ENCODE measurements at regions not wholly inside any gene's neighbourhood (a gene's known extent, or its start where the extent isn't known, plus 50 kb on each side); places are given as distances from the start of the nearest gene placed in this dataset.

DNA sequence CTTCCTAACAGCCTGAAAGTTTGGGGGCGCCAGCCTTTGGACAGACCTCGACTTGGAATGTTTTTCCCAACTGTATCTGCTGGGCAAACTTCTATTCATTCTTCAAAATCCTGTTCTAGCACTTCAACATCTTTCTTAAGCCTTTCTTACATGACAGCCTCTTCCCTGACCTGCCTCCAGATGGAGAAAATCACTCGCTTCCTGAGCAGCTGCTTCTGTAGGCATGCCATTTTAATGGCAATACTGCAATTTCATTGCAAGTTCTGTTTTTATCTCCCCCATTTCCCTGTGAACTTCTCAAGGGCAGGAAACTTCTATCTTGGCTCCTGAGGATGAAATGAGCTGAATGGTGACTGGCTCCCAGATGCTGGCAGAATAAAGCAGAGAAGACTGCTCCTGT, 128.8 kb upstream of the ASIC2 start:
- Histone ChIP-seq H3K4me1 (replicated peaks in 1 of 2) (no peaks in the 10 kb centered on the region), H3K4me3 (no peak overlapping the region), H3K9me3 (replicated peaks in 1 of 3) (no peaks in the 10 kb centered on the region), H3K27me3 (no peaks in the 10 kb centered on the region), H3K27ac (no peak overlapping the region), H3K36me3 (replicated peaks in 1 of 2) (no peaks in the 10 kb centered on the region)
- intact Hi-C loops (cut with DNase I) = no loop called here
- WGBS, 4 donors = 58 to 72% (median 62%) methylated on average over 3 of the region's 3 CpGs
- TF ChIP-seq, protein P1, sequence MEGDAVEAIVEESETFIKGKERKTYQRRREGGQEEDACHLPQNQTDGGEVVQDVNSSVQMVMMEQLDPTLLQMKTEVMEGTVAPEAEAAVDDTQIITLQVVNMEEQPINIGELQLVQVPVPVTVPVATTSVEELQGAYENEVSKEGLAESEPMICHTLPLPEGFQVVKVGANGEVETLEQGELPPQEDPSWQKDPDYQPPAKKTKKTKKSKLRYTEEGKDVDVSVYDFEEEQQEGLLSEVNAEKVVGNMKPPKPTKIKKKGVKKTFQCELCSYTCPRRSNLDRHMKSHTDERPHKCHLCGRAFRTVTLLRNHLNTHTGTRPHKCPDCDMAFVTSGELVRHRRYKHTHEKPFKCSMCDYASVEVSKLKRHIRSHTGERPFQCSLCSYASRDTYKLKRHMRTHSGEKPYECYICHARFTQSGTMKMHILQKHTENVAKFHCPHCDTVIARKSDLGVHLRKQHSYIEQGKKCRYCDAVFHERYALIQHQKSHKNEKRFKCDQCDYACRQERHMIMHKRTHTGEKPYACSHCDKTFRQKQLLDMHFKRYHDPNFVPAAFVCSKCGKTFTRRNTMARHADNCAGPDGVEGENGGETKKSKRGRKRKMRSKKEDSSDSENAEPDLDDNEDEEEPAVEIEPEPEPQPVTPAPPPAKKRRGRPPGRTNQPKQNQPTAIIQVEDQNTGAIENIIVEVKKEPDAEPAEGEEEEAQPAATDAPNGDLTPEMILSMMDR (IDR thresholded peaks at IDR 0.05) = no peak
- TF ChIP-seq POLR2A (IDR thresholded peaks at IDR 0.05) = no peak
- DNase-seq = no peak

DNA sequence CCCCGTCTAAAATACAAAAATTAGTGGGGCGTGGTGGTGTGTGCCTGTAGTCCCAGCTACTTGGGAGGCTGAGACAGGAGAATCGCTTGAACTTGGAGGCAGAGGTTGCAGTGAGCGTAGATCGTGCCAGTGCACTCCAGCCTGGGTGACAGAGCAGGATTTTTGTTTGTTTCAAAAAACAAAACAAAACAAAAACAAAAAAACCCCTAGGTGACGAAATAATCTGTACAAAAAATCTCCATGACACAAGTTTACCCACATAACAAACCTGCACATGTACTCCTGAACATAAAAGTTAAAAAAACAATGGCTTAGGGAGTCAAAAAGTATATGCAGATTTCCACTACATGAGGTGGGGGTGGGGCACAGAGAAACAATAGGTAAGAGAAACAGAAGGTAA, 140.5 kb upstream of the ASIC2 start:
- no peaks in the 10 kb centered on the region for H3K36me3 ChIP-seq (replicated peaks in 1 of 2)
- TF ChIP-seq, protein P1 (IDR thresholded peaks at IDR 0.05) = no peak
- TF ChIP-seq POLR2A (IDR thresholded peaks at IDR 0.05) = no peak
- H3K27ac ChIP-seq = no peak overlapping the region
- H3K27me3 ChIP-seq = no peaks in the 10 kb centered on the region
- no peaks in the 10 kb centered on the region for H3K9me3 ChIP-seq (replicated peaks in 1 of 3)
- no peaks in the 10 kb centered on the region for H3K4me1 ChIP-seq (replicated peaks in 1 of 2)
- no peak for DNase-seq
- intact Hi-C loops (cut with DNase I) = no loop called here
- H3K4me3 ChIP-seq = no peak overlapping the region
- WGBS, 4 donors = 70 to 85% (median 74%) methylated on average over 6 of the region's 6 CpGs

DNA sequence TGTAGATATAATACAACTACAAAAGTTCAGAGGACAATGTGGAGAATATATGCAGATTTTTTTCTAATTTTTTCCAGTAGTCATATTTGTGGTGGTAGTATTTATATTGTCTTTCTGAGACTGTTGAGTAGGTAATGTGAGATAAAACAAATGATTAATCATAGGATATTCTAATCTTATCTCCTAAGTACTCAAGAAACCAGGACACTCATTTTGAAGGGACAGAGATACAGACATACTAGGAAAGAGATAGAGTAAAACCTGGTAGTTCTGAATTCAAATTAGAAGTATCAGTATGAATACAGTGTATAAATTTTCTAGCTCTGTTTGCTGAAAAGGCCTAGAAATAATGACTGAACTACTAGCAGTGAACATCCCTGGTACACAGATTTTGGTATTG, 141.7 kb upstream of the ASIC2 start:
- no peaks in the 10 kb centered on the region for H3K27me3 ChIP-seq
- no peak for TF ChIP-seq POLR2A (IDR thresholded peaks at IDR 0.05)
- TF ChIP-seq, protein P1 (IDR thresholded peaks at IDR 0.05) = no peak
- no peak for DNase-seq
- no peak overlapping the region for H3K4me3 ChIP-seq
- intact Hi-C loops (cut with DNase I) = no loop called here
- no peaks in the 10 kb centered on the region for H3K9me3 ChIP-seq (replicated peaks in 1 of 3)
- H3K4me1 ChIP-seq (replicated peaks in 1 of 2) = no peaks in the 10 kb centered on the region
- H3K27ac ChIP-seq = no peak overlapping the region
- H3K36me3 ChIP-seq (replicated peaks in 1 of 2) = no peaks in the 10 kb centered on the region

DNA sequence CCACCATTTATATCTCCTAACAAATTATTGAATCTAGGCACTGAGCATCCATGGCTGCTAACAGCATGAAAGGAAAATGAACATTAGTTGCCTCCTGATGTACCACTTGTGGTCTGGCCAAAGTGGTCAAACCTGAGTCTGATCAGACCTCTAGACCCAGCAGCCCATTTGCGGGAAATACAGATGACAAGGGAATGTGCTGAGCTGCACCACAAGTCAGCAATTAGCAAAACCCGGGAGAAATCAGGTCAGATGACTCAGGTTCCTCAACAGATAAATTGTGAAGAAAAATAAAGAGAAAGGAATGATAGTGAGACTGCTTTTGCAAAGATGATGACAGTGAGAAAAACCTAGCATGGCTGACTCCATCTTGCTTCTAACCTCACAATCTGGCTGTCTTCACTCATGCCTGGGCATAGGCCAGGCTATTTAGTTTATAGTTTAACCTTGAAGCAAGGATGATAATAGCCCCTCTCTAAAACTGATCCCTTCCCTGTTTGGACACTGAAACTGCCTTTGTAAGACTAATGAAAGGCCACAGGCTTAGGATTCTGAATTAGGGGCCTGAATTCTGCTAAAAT, 142.7 kb upstream of the ASIC2 start:
- Histone ChIP-seq H3K36me3 (replicated peaks in 1 of 2) (no peaks in the 10 kb centered on the region), H3K27ac (no peak overlapping the region), H3K9me3 (replicated peaks in 1 of 3) (no peaks in the 10 kb centered on the region), H3K4me3 (no peak overlapping the region), H3K4me1 (replicated peaks in 1 of 2) (no peaks in the 10 kb centered on the region), H3K27me3 (no peaks in the 10 kb centered on the region)
- intact Hi-C loops (cut with DNase I) = no loop called here
- no peak for DNase-seq
- 50 to 76% (median 61%) methylated on average over 2 of the region's 2 CpGs for WGBS, 4 donors
- TF ChIP-seq POLR2A (IDR thresholded peaks at IDR 0.05) = no peak
- TF ChIP-seq, protein P1 (IDR thresholded peaks at IDR 0.05) = no peak
